ENCODE measurements at regions not wholly inside any gene's neighbourhood (a gene's known extent, or its start where the extent isn't known, plus 50 kb on each side); places are given as distances from the start of the nearest gene placed in this dataset.

GRCh38 chr14:58873228-58873953 is 235.6 kb downstream of the DACT1 start:
- Histone ChIP-seq H3K79me2 (ENCODE audit: control insufficient read depth, insufficient read depth, low read length) (no peaks in the 10 kb centered on the region), H3K4me3 (replicated peaks in 1 of 3; ENCODE audit: insufficient read depth in 1 of 3, low read depth in 1 of 3, low read length in 3 of 3) (no peak overlapping the region), H3K4me2 (ENCODE audit: insufficient read depth, low read length) (no peak overlapping the region), H3K9me3 (replicated peaks; ENCODE audit: control insufficient read depth, insufficient read depth, low read length) (no peaks in the 10 kb centered on the region), H2AFZ (ENCODE audit: low read depth, low read length) (no peak overlapping the region), H3K9me1 (replicated peaks; ENCODE audit: control insufficient read depth, extremely low read depth, insufficient read depth, low read length) (no peaks in the 10 kb centered on the region), H3K27ac (ENCODE audit: insufficient read depth, low read depth, low read length) (no peak overlapping the region), H3K9ac (replicated peaks; ENCODE audit: extremely low read depth, insufficient read depth, low read length) (no peak overlapping the region), H3K4me1 (ENCODE audit: control insufficient read depth, extremely low read depth, insufficient read depth, low read length) (no peaks in the 10 kb centered on the region), H3K27me3 (ENCODE audit: control insufficient read depth in 2 of 2, insufficient read depth in 2 of 2, low read length in 2 of 2) (no peaks in the 10 kb centered on the region), H3K36me3 (ENCODE audit: control insufficient read depth in 2 of 2, extremely low read depth in 1 of 2, insufficient read depth in 2 of 2, low read length in 2 of 2) (no peaks in the 10 kb centered on the region), H4K20me1 (replicated peaks; ENCODE audit: control insufficient read depth, extremely low read depth, insufficient read depth, low read length) (no peaks in the 10 kb centered on the region)
- dilution Hi-C loops (cut with MboI; ENCODE audit: extremely low pct_ligation_motif_present, low sequenced_read_pairs) (no loop called here), intact Hi-C loops (cut with micrococcal nuclease) (no loop called here)
- CTCF ChIA-PET = no interaction called here
- DNase-seq (ENCODE audit: low read depth, low spot score) (no peak), FAIRE-seq (no peak)
- no TSS peak for BruUV-seq (replicated peaks)
- POLR2A ChIA-PET = no interaction called here
- no peak for TF ChIP-seq GATA2 (IDR thresholded peaks at IDR 0.05; ENCODE audit: insufficient read depth, insufficient read length, low read depth, low read length)
- TF ChIP-seq FOS (IDR thresholded peaks at IDR 0.05; ENCODE audit: borderline replicate concordance, insufficient read depth, low read length) = no peak
- TF ChIP-seq, protein P1, sequence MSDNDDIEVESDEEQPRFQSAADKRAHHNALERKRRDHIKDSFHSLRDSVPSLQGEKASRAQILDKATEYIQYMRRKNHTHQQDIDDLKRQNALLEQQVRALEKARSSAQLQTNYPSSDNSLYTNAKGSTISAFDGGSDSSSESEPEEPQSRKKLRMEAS (IDR thresholded peaks at IDR 0.05; ENCODE audit: insufficient read depth, insufficient read length) = no peak
- TF ChIP-seq EZH2 (IDR thresholded peaks at IDR 0.05; ENCODE audit: borderline replicate concordance, low read depth, low read length, severe bottlenecking) = no peak
- TF ChIP-seq POLR2AphosphoS5 (IDR thresholded peaks at IDR 0.05; ENCODE audit: insufficient read depth, low read depth, low read length) = no peak
- no peak for TF ChIP-seq JUN (IDR thresholded peaks at IDR 0.05; ENCODE audit: borderline replicate concordance, insufficient read depth, insufficient read length, low read depth)
- TF ChIP-seq MYC (IDR thresholded peaks at IDR 0.05; ENCODE audit: low read depth, low read length) = no peak
- TF ChIP-seq, protein P2, sequence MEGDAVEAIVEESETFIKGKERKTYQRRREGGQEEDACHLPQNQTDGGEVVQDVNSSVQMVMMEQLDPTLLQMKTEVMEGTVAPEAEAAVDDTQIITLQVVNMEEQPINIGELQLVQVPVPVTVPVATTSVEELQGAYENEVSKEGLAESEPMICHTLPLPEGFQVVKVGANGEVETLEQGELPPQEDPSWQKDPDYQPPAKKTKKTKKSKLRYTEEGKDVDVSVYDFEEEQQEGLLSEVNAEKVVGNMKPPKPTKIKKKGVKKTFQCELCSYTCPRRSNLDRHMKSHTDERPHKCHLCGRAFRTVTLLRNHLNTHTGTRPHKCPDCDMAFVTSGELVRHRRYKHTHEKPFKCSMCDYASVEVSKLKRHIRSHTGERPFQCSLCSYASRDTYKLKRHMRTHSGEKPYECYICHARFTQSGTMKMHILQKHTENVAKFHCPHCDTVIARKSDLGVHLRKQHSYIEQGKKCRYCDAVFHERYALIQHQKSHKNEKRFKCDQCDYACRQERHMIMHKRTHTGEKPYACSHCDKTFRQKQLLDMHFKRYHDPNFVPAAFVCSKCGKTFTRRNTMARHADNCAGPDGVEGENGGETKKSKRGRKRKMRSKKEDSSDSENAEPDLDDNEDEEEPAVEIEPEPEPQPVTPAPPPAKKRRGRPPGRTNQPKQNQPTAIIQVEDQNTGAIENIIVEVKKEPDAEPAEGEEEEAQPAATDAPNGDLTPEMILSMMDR (IDR thresholded peaks at IDR 0.05; ENCODE audit: extremely low read depth in 1 of 2, insufficient read depth in 1 of 2, low read depth in 1 of 2, low read length in 2 of 2) = no peak
- TF ChIP-seq POLR2A (IDR thresholded peaks at IDR 0.05; ENCODE audit: low read depth, low read length) = no peak
